ENCODE measurements at regions not wholly inside any gene's neighbourhood (a gene's known extent, or its start where the extent isn't known, plus 50 kb on each side); places are given as distances from the start of the nearest gene placed in this dataset.

- no peak for DNase-seq (ENCODE audit: low read depth)
These were observed 111.4 kb upstream of the C1QTNF9B start for GRCh38 chr13:24008679-24009078.

- no peak for DNase-seq (ENCODE audit: low read depth)
These were observed 114.0 kb upstream of the C1QTNF9B start for GRCh38 chr13:24011266-24011665.

- no peak for DNase-seq (ENCODE audit: low read depth)
These were observed 115.3 kb upstream of the C1QTNF9B start for GRCh38 chr13:24012648-24013047.

GRCh38 chr13:24013189-24013588 lies 115.9 kb upstream of the C1QTNF9B start:
- no peak for DNase-seq (ENCODE audit: low read depth)

GRCh38 chr13:24016046-24016445 lies 118.7 kb upstream of the C1QTNF9B start:
- no peak for DNase-seq (ENCODE audit: low read depth)

- no peak for DNase-seq (ENCODE audit: low read depth)
These were observed 125.3 kb upstream of the C1QTNF9B start for GRCh38 chr13:24022568-24022967.

GRCh38 chr13:24023073-24023472 lies 125.8 kb upstream of the C1QTNF9B start:
- no peak for DNase-seq (ENCODE audit: low read depth)

GRCh38 chr13:24027494-24027893 lies 130.2 kb upstream of the C1QTNF9B start:
- no peak for DNase-seq (ENCODE audit: low read depth)

- no peak for DNase-seq (ENCODE audit: low read depth)
These were observed 128.3 kb upstream of the SPATA13 start for GRCh38 chr13:24032252-24032651.

GRCh38 chr13:24032674-24033073 lies 127.8 kb upstream of the SPATA13 start:
- no peak for DNase-seq (ENCODE audit: low read depth)

GRCh38 chr13:24033527-24034302 lies 126.8 kb upstream of the SPATA13 start:
- no peak for DNase-seq (ENCODE audit: low read depth)

GRCh38 chr13:24035411-24035810 lies 125.1 kb upstream of the SPATA13 start:
- DNase-seq (ENCODE audit: low read depth): no peak

- no peak for DNase-seq (ENCODE audit: low read depth)
These were observed 124.4 kb upstream of the SPATA13 start for GRCh38 chr13:24036115-24036514.

- no peak for DNase-seq (ENCODE audit: low read depth)
These were observed 122.1 kb upstream of the SPATA13 start for GRCh38 chr13:24038405-24038804.

GRCh38 chr13:24038841-24039330 lies 121.6 kb upstream of the SPATA13 start:
- DNase-seq (ENCODE audit: low read depth): no peak

GRCh38 chr13:24039621-24040475 lies 120.7 kb upstream of the SPATA13 start:
- DNase-seq (ENCODE audit: low read depth): no peak

GRCh38 chr13:24040835-24041234 lies 119.7 kb upstream of the SPATA13 start:
- DNase-seq (ENCODE audit: low read depth): no peak

GRCh38 chr13:24041651-24042225 lies 118.8 kb upstream of the SPATA13 start:
- no peak for DNase-seq (ENCODE audit: low read depth)

- no peak for DNase-seq (ENCODE audit: low read depth)
These were observed 117.6 kb upstream of the SPATA13 start for GRCh38 chr13:24042710-24043440.

GRCh38 chr13:24043590-24044350 lies 116.8 kb upstream of the SPATA13 start:
- DNase-seq (ENCODE audit: low read depth): no peak

- no peak for DNase-seq (ENCODE audit: low read depth)
These were observed 114.9 kb upstream of the SPATA13 start for GRCh38 chr13:24045597-24045996.
